SKM-1 treated with dmso at 0.1 percent for 144 hours (cell line): ENCODE measurements at regions not wholly inside any gene's neighbourhood (a gene's known extent, or its start where the extent isn't known, plus 50 kb on each side); places are given as distances from the start of the nearest gene placed in this dataset.

ENCODE experiments used
- DNase-seq: peaks from one replicate; lab custom pipeline; 2025; ENCODE audit not compliant: unreplicated experiment; lab: John Stamatoyannopoulos, UW

DNA sequence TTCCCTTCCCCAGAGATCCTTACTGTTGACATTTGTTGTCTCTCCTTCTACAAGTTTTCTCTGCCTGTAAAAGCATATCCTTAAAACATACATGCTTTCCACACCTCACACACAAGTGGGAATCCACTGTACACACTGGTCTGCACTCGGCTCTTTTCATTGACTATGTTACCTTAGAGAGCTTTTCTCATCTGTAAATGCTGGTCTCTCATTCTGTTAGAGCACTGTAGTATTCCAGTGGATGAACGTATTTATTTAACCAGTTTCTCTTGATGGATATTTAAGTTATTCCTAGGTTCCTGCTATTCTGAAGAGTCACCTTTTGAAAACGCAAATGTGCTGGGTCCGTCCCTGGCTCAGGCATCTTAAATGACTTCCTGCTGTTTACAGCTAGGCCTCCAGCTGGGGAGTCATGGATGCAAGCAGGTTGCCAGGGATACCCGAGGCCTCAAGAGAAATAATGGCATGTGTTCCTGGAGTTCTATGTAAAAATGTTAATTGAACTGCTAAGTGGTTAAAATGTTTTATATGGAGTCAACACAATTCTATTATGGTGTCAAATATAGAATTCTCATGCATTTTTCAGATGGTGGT is 61.1 kb upstream of the TGM3 start:
- no peak for DNase-seq

DNA sequence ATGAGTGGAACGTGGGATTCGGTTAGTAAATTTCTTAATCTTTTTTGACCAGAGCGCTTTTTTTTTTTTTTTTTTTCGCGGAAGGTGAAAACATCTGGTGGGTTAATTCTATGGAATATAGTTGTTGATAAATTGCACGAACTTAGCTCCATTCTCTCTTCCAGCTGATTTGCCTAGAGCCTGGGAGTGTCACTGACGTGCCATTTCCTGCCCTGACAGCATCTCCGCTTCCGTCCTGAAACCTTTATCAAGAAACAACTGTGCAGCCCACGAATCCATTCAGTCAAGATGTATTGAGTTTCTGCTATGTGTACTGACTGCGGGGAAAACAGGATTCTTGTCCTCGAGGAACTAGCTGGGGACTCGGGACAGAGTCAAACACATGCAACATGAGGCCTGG is 59.5 kb upstream of the TGM3 start:
- no peak for DNase-seq

DNA sequence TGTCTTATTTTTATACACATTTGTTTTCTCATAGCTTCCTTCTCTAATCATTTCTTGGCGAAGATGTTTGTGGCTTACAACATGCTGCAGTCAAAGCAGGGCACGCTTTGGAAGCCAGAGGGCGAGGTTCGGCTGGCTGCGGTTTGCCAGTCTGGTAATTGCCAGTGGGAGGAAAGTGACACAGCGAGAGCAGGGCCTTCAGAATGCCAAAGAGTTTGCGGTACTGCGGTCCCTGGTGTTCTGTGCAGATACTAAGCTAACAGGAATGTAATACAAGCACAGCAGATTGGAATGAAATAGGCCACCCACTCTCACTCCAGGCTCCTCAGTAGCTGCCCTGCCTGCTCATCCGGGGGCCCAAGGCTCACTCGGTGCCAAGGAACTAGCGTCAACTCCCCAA is 58.7 kb upstream of the TGM3 start:
- DNase-seq: no peak

DNA sequence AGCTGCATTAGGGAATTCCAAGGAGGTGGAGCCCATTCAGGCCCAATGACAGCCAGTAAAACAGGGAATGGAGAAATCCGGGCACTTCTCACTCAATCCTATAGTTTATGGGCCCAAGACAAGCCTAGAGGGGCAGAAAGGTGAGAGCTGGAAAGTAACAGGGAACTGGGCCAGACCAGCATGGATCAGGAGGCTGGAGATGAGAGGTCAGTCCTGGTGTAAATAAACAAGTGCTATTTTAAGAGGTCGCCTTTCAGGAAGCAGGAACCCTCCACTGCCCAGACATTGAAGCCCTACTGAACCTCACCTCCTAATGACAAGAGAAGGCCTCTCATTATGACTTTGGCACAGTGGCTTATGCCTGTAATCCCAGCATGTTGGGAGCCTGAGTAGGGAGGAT is 57.2 kb upstream of the TGM3 start:
- no peak for DNase-seq

DNA sequence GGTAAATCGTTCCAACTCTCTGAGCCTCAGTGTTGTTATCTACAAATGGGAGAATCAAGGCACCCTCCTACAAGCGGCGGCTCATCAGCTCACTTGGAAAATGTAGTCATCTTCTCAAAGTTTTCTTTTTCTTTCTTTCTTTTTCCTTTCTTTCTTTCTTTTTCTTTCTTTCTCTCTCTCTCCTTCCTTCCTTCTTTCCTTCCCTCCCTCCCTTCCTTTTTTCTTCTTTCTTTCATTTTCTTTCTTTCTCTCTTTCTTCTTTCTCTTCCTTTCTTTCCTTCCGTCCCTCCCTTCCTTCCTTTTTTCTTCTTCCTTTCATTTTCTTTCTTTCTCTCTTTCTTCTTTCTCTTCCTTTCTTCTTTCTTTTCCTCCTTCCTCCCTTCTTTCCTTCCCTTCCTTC is 55.0 kb upstream of the TGM3 start:
- DNase-seq: no peak

DNA sequence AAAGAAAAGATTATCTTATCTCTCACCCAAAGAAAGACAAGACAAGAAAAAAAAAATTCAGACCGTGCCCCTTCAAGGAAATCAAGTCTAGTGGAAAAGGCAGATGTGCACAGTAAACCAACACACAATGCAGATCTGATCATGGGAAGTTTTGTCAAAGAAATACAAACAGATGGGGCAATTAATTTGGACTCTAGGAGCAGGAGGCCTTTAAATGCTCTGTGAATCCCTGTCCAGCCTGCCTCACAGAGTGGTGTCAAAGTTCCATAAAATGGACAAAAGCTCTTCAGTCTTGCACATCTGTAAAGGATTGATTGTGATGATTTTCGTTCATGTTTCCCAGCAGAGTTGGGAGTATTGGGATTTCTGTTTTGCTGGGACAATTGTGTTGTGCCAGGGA is 53.1 kb upstream of the TGM3 start:
- DNase-seq: no peak

DNA sequence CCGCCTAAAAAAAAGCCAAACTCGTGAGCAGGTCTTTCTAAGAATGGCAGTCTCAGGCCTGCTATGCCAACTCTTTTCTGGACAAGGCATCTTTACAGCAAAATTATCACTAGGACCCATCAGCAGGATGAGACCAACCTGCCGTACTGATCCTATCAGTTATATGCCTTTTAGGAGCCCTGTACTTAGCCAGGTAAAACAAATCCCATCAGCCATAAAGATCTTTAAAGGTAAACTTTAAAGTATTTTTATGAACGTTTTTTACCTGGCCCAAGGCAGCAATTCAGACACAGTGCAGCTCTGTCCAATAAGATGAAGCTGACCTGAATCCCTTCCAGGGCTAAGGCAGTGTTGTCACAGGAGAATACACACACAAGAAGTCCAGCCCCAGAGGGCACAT is 51.3 kb upstream of the TGM3 start:
- no peak for DNase-seq

DNA sequence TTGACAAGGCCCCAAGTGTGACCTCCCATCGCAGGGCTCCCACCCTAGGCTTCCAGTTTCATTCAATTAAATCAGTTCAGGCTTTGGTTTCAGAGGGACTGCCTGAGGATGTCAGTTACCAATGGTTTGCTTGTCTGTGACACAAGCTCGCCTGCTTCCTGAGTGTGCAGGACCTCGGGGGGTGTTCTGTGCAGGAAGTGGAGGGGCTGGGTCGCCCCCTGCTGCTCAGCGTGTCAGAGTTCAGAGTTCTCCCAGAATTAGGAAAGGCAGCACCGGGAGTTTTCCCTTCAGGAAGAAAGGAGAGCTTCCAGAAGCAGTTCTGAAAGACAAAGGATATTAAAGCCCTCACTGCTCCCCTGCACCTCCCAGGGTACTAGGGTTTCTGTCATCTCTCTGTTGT is 50.8 kb upstream of the TGM3 start:
- no peak for DNase-seq

DNA sequence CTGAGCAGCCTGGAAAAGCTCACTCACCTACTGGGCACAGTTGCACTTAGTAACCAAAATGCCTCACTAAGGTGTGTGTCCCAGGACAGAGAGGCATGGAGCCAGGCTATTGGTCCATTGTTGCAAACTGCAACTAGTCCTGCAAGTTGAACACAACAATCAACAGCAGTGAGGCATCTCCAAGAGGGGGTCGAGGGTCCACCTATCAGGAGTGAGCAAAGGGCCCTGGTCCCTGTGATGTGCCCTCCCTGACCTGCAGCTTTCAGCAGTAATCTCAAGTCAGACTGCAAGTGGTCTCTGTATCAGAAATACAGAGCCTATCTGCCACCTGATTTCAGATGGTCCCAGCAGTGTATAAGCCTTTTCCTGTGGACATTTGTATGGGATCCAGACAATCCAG is 50.2 kb upstream of the TGM3 start:
- DNase-seq: no peak
